Fibroblast of the aortic adventitia (primary cell): ENCODE measurements at regions not wholly inside any gene's neighbourhood (a gene's known extent, or its start where the extent isn't known, plus 50 kb on each side); places are given as distances from the start of the nearest gene placed in this dataset.

Source experiments
- DNase-seq: peaks from one replicate; pipeline ENCODE4 v3.0.0-alpha.2; 2010; ENCODE audit warnings: low read depth
- H3K4me3 ChIP-seq: 2 replicates; pipeline ENCODE4 v1.5.1; 2011; ENCODE audit warnings: low read depth, mild to moderate bottlenecking, control low read depth, low read length, moderate library complexity
- CTCF ChIP-seq: IDR thresholded peaks from 2 replicates; pipeline ENCODE4 v1.5.1; 2011; ENCODE audit warnings: mild to moderate bottlenecking, low read length, control low read depth, inconsistent platforms; ENCODE audit not compliant: insufficient read depth

DNA sequence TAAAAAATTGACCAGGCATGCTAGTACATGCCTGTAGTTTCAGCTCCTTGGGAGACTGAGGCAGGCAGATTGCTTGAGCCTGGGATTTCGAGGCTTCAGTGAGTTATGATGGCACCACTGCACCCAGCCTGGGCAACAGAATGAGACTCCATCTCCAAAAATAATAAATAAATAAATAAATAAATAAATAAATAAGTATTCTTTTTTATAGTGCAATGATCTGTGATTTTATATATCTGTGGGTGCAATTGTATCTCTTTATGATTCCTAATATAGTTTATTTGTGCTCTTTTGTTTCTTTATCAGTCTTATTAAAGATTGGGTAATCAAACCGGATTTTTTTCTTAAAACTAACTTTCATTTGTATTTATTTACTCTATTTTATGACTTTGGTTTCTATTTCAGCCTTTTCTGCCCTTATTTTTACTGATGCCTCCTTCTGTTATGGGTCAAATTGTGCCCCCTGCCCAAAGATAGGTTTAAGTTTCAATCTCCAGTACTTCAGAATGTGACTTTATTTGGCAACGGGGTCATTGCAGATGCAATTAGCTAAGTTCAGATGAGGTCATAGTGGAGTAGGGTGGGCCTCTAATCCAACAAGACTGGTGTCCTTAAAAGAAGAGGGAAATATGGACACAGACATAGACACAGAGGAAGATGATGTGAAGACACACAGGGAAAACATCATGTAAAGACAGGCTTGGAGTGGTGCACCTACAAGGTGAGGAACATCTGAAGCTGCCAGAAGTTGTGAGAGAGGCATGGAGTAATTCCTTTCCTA, 74.9 kb upstream of the CDC42BPA start:
- DNase-seq: no peak
- TF ChIP-seq CTCF: no peak
- H3K4me3 ChIP-seq: no peak overlapping the region

DNA sequence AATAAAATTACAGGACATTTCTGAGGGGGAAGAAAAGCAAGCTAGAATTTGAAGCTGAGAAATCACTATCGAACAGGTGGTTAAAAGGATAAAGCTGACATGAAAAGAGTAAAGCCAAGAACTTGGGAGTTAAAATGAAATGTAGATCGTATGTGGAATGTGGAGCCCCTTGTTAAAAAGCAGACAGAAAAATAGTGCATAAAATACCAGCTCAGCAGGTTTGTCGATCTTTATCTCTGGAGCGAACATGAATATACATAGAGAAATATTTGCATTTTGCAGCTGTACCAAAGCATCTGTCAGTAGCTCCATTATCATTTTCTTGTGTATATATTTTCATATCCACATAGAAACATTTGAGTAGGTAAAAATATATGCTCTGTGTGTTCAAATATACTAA, 73.6 kb upstream of the CDC42BPA start:
- TF ChIP-seq CTCF: no peak
- DNase-seq: no peak
- no peak overlapping the region for H3K4me3 ChIP-seq

- H3K4me3 ChIP-seq: no peak overlapping the region
- DNase-seq: no peak
- TF ChIP-seq CTCF: no peak
These were observed 72.9 kb upstream of the CDC42BPA start for GRCh38 chr1:227391211-227391610.

DNA sequence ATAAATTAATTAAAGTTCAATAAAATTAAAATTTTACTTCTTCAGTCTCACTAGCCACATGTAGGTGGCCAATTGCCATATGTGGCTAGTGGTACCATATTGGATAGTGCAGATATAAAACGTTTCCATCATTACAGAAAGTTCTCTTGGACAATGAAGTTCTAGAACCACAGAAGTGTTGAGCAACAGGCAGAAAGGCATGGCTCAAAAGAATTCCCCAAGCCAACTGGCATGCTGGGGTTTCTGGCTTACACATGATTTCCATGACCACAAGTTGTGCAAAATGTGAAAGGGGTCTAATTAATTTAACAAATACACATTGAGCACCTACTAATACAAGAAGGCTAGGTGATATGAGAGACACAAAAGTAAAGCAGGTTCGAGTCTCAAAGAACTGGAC, 72.2 kb upstream of the CDC42BPA start:
- no peak for TF ChIP-seq CTCF
- peak; percentile 28 for DNase-seq
- H3K4me3 ChIP-seq: no peak overlapping the region

GRCh38 chr1:227388214-227389168, 70.2 kb upstream of the CDC42BPA start:
- H3K4me3 ChIP-seq: no peak overlapping the region
- TF ChIP-seq CTCF: no peak
- no peak for DNase-seq

GRCh38 chr1:227379555-227379892, 61.2 kb upstream of the CDC42BPA start:
- H3K4me3 ChIP-seq: no peak overlapping the region
- TF ChIP-seq CTCF: no peak
- no peak for DNase-seq
